Fibroblast of pulmonary artery (primary cell): ENCODE measurements at regions not wholly inside any gene's neighbourhood (a gene's known extent, or its start where the extent isn't known, plus 50 kb on each side); places are given as distances from the start of the nearest gene placed in this dataset.

Experiments
- DNase-seq: peaks from one replicate; pipeline ENCODE4 v3.0.0-alpha.2; 2010; ENCODE audit warnings: low read depth
- H3K4me3 ChIP-seq: replicated peaks from 2 replicates; pipeline ENCODE4 v1.5.1; 2011; ENCODE audit warnings: low read depth, mild to moderate bottlenecking, control low read depth, low read length, moderate library complexity
- TF ChIP-seq, protein P1 (sequence below): IDR thresholded peaks from 2 replicates; pipeline ENCODE4 v1.5.1; 2011; ENCODE audit warnings: mild to moderate bottlenecking, control low read depth, low read length, inconsistent platforms; ENCODE audit errors: missing control alignments

DNA sequence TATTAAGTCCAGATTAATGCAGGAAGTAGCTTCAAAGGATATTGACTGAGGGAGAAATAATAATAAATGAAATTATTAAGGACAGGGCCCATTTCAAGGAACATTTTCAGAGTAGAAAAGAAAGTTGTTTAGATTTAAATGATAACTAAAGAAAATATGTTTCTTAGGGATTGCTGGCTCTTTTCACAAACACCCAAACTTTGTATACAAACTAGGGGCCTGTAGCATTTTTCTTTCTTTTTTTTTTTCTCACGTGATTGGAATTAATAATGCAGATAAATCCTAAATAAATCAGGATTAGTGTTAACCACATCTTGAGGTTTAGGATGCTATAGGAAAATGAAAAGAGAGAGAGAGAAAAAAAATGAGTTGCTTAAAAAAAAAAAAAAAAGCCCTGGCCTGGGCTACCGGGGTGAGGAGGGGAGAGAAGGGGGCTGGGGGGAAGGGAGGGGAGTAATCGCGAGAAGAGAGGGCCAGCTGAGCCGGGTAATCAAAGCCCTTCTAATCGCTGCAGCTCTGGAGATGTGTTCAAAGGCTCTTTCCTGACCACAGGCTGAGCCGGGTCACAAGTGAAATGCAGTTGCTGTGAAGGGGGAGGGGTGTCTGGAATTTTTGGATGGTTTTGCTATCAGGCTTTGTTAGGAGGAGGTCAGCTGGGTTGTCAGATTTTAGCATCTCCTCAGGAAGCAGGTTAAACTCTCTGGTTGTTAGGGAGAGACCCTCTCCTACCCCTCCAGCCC, 104.6 kb upstream of the ZFHX3 start:
- DNase-seq: no peak
- TF ChIP-seq, protein P1, sequence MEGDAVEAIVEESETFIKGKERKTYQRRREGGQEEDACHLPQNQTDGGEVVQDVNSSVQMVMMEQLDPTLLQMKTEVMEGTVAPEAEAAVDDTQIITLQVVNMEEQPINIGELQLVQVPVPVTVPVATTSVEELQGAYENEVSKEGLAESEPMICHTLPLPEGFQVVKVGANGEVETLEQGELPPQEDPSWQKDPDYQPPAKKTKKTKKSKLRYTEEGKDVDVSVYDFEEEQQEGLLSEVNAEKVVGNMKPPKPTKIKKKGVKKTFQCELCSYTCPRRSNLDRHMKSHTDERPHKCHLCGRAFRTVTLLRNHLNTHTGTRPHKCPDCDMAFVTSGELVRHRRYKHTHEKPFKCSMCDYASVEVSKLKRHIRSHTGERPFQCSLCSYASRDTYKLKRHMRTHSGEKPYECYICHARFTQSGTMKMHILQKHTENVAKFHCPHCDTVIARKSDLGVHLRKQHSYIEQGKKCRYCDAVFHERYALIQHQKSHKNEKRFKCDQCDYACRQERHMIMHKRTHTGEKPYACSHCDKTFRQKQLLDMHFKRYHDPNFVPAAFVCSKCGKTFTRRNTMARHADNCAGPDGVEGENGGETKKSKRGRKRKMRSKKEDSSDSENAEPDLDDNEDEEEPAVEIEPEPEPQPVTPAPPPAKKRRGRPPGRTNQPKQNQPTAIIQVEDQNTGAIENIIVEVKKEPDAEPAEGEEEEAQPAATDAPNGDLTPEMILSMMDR: no peak
- H3K4me3 ChIP-seq: no peak overlapping the region

GRCh38 chr16:73151941-73152340, 104.0 kb upstream of the ZFHX3 start:
- TF ChIP-seq, protein P1: no peak
- no peak overlapping the region for H3K4me3 ChIP-seq
- DNase-seq: no peak

DNA sequence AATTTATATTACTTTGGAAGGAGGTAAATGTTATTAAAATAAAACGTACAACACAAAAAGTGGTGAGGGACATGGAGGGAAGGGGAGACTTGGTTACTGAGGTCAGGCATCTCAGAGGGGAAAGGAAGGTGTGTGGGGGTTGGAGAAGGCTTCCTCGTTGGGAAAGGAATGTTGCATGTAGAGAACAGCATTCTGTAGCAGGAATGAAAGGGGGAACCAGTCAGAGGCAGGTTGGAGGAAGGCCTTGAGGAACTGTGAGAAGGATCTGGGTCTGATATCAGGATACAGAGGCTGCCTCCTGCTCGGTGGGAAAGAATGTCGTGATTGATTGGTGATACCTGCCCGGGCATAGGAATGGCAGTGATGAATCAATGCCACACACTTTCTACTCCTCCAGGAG, 103.3 kb upstream of the ZFHX3 start:
- TF ChIP-seq, protein P1: no peak
- DNase-seq: no peak
- no peak overlapping the region for H3K4me3 ChIP-seq

DNA sequence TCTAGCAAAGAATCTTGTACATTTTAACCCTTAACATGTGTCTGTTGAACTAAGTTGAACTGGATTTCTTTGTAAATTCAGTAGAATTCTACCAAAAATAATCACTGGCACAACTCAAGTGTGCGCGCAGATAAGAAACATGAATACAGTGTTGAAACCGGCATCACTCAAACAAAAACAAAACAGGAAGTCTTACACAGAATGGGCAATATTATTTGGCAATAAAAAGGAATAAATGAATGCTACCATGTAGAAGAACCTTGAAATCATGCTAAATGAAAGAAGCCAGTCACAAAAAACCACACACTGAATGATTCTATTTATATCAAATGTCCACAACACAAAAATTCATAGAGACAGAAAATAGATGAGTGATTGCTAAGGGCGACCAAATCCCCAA, 102.9 kb upstream of the ZFHX3 start:
- DNase-seq: no peak
- no peak overlapping the region for H3K4me3 ChIP-seq

GRCh38 chr16:73149334-73149733, 101.4 kb upstream of the ZFHX3 start:
- DNase-seq: no peak
- TF ChIP-seq, protein P1: no peak
- H3K4me3 ChIP-seq: no peak overlapping the region

More for the DNA sequence above, 102.9 kb upstream of the ZFHX3 start:
- TF ChIP-seq, protein P1: no peak

GRCh38 chr16:73147958-73148357, 100.0 kb upstream of the ZFHX3 start:
- no peak for DNase-seq
- H3K4me3 ChIP-seq: no peak overlapping the region
- TF ChIP-seq, protein P1: no peak

GRCh38 chr16:73145166-73145880, 97.4 kb upstream of the ZFHX3 start:
- DNase-seq: no peak
- no peak overlapping the region for H3K4me3 ChIP-seq
- TF ChIP-seq, protein P1: no peak
